ENCODE measurements at regions not wholly inside any gene's neighbourhood (a gene's known extent, or its start where the extent isn't known, plus 50 kb on each side); places are given as distances from the start of the nearest gene placed in this dataset.

DNA sequence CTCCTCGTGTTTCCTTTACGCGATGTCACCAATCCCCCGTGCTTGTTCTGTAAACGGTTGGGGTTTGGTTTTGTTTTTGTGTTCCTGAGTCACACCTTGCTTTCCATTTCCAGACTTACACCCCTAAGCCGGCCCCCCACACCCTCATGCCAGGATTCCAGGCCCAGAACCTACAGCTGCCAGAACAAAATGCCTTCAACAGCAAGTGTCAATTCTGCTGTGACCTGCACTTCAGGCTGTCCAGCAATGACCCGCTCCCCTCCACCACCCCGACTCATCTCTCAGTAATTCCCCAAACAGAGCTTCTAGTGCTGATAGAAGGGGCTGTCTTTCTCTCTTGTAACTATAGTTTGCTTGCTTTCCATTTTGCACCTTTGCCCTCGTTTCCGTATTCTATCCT, 722.1 kb upstream of the CELF2 start:
- H3K9me3 ChIP-seq (ENCODE audit: control insufficient read depth, low read depth, low read length), result peaks cover 4% of the 10 kb centered on the region
- dilution Hi-C loops (cut with MboI; ENCODE audit: extremely low pct_ligation_motif_present, low sequenced_read_pairs), result no loop called here
- H3K4me1 ChIP-seq (ENCODE audit: control insufficient read depth, extremely low read depth, insufficient read depth, low read length), result no peaks in the 10 kb centered on the region
- H3K27ac ChIP-seq (ENCODE audit: control insufficient read depth, insufficient read depth, low read length), result no peak overlapping the region
- H3K79me2 ChIP-seq (ENCODE audit: control insufficient read depth, insufficient read depth, low read length), result no peaks in the 10 kb centered on the region
- no peaks in the 10 kb centered on the region for H4K20me1 ChIP-seq (ENCODE audit: control insufficient read depth, extremely low read depth, insufficient read depth, low read length)
- H2AFZ ChIP-seq (ENCODE audit: control insufficient read depth, low read length), result no peak overlapping the region
- no peak for TF ChIP-seq CTCF (optimal IDR thresholded peaks at IDR 0.05 in 1 of 3, IDR thresholded peaks at IDR 0.05 in 1 of 3, conservative IDR thresholded peaks at IDR 0.05 in 1 of 3; ENCODE audit: extremely low read depth in 1 of 3, insufficient read depth in 2 of 3, low read length in 3 of 3)
- H3K4me3 ChIP-seq (ENCODE audit: control insufficient read depth in 2 of 3, extremely low read depth in 1 of 3, insufficient read depth in 2 of 3, low read depth in 1 of 3, low read length in 3 of 3), result no peak overlapping the region
- H3K36me3 ChIP-seq (ENCODE audit: control insufficient read depth in 2 of 2, extremely low read depth in 1 of 2, insufficient read depth in 2 of 2, low read length in 2 of 2), result no peaks in the 10 kb centered on the region
- no peak overlapping the region for H3K9ac ChIP-seq (ENCODE audit: control insufficient read depth, extremely low read depth, insufficient read depth, low read length)
- DNase-seq (ENCODE audit: low read depth, low spot score) (no peak), FAIRE-seq (no peak)
- no peaks in the 10 kb centered on the region for H3K9me1 ChIP-seq (ENCODE audit: control insufficient read depth, extremely low read depth, insufficient read depth, low read length)
- H3K4me2 ChIP-seq (ENCODE audit: control insufficient read depth, extremely low read depth, insufficient read depth, low read depth, low read length), result no peak overlapping the region
- no peaks in the 10 kb centered on the region for H3K27me3 ChIP-seq (ENCODE audit: control insufficient read depth, extremely low read depth, insufficient read depth, low read length)

DNA sequence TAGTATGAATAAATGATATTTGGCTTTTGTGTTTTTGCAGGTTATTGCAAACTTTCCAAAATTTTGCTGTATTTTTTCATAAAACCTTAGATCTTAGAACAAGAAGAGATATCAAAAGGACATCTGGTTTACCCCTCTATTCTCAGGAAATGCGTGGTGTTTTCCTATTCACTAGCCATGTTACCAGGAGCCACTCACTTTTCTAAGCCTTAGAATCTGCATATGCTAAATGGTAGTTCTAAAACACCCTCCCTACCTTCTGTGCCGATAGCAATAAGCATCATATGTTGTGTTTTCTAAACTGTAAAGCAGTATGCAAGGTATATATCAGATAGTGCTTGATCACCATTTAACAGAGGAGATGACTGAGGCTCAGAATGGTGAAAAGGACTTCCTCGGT, 715.0 kb upstream of the CELF2 start:
- Histone ChIP-seq H3K9me3 (ENCODE audit: control insufficient read depth, low read depth, low read length) (no peaks in the 10 kb centered on the region), H4K20me1 (ENCODE audit: control insufficient read depth, extremely low read depth, insufficient read depth, low read length) (no peaks in the 10 kb centered on the region), H3K36me3 (ENCODE audit: control insufficient read depth in 2 of 2, extremely low read depth in 1 of 2, insufficient read depth in 2 of 2, low read length in 2 of 2) (no peaks in the 10 kb centered on the region), H3K27me3 (ENCODE audit: control insufficient read depth, extremely low read depth, insufficient read depth, low read length) (no peaks in the 10 kb centered on the region), H3K79me2 (ENCODE audit: control insufficient read depth, insufficient read depth, low read length) (no peaks in the 10 kb centered on the region), H3K4me2 (ENCODE audit: control insufficient read depth, extremely low read depth, insufficient read depth, low read depth, low read length) (no peak overlapping the region), H3K4me1 (ENCODE audit: control insufficient read depth, extremely low read depth, insufficient read depth, low read length) (no peaks in the 10 kb centered on the region), H3K4me3 (ENCODE audit: control insufficient read depth in 2 of 3, extremely low read depth in 1 of 3, insufficient read depth in 2 of 3, low read depth in 1 of 3, low read length in 3 of 3) (no peak overlapping the region), H3K27ac (ENCODE audit: control insufficient read depth, insufficient read depth, low read length) (no peak overlapping the region), H2AFZ (ENCODE audit: control insufficient read depth, low read length) (no peak overlapping the region), H3K9ac (ENCODE audit: control insufficient read depth, extremely low read depth, insufficient read depth, low read length) (no peak overlapping the region), H3K9me1 (ENCODE audit: control insufficient read depth, extremely low read depth, insufficient read depth, low read length) (no peaks in the 10 kb centered on the region)
- dilution Hi-C loops (cut with MboI; ENCODE audit: extremely low pct_ligation_motif_present, low sequenced_read_pairs), result no loop called here
- no peak for FAIRE-seq
- DNase-seq (ENCODE audit: low read depth, low spot score), result no peak
- TF ChIP-seq CTCF (optimal IDR thresholded peaks at IDR 0.05 in 1 of 3, IDR thresholded peaks at IDR 0.05 in 1 of 3, conservative IDR thresholded peaks at IDR 0.05 in 1 of 3; ENCODE audit: extremely low read depth in 1 of 3, insufficient read depth in 2 of 3, low read length in 3 of 3), result no peak
- TF ChIP-seq EZH2 (IDR thresholded peaks at IDR 0.05; ENCODE audit: low read length), result no peak
